ENCODE measurements at regions not wholly inside any gene's neighbourhood (a gene's known extent, or its start where the extent isn't known, plus 50 kb on each side); places are given as distances from the start of the nearest gene placed in this dataset.
"Not testable (repeated sequence)": the region's sequence is repeated elsewhere in the genome, so short reads cannot be mapped to it uniquely, and the experiment has no call there.

GRCh38 chr2:125224830-125225229 is 1199.7 kb downstream of the CNTNAP5 start:
- no peak for DNase-seq

GRCh38 chr2:125227843-125228392 is 1202.8 kb downstream of the CNTNAP5 start:
- no peak for DNase-seq

GRCh38 chr2:125240870-125241269 is 1215.8 kb downstream of the CNTNAP5 start:
- no peak for DNase-seq

- no peak for DNase-seq
Measured at GRCh38 chr2:125243074-125243473, 1218.0 kb downstream of the CNTNAP5 start.

GRCh38 chr2:125254010-125254409 is 1228.9 kb downstream of the CNTNAP5 start:
- no peak for DNase-seq

GRCh38 chr2:125259451-125259850 is 1234.4 kb downstream of the CNTNAP5 start:
- DNase-seq, result no peak

- not testable (repeated sequence) for DNase-seq
Measured at GRCh38 chr2:125260366-125260930, 1235.4 kb downstream of the CNTNAP5 start.

GRCh38 chr2:125264453-125264852 is 1239.4 kb downstream of the CNTNAP5 start:
- DNase-seq, result no peak

GRCh38 chr2:125267683-125268082 is 1242.6 kb downstream of the CNTNAP5 start:
- no peak for DNase-seq

GRCh38 chr2:125272651-125273050 is 1247.6 kb downstream of the CNTNAP5 start:
- DNase-seq, result no peak

- DNase-seq, result no peak
Measured at GRCh38 chr2:125274718-125275117, 1249.6 kb downstream of the CNTNAP5 start.

GRCh38 chr2:125280265-125280664 is 1255.2 kb downstream of the CNTNAP5 start:
- no peak for DNase-seq

GRCh38 chr2:125281242-125281641 is 1256.2 kb downstream of the CNTNAP5 start:
- no peak for DNase-seq

- DNase-seq, result no peak
Measured at GRCh38 chr2:125296742-125297141, 1271.7 kb downstream of the CNTNAP5 start.

- no peak for DNase-seq
Measured at GRCh38 chr2:125310657-125311364, 1285.7 kb downstream of the CNTNAP5 start.

GRCh38 chr2:125312342-125312741 is 1287.3 kb downstream of the CNTNAP5 start:
- DNase-seq, result no peak

GRCh38 chr2:125313806-125314205 is 1288.7 kb downstream of the CNTNAP5 start:
- DNase-seq, result no peak

GRCh38 chr2:125318740-125319139 is 1293.7 kb downstream of the CNTNAP5 start:
- no peak for DNase-seq

- no peak for DNase-seq
Measured at GRCh38 chr2:125324273-125324672, 1299.2 kb downstream of the CNTNAP5 start.

GRCh38 chr2:125330133-125330532 is 1305.0 kb downstream of the CNTNAP5 start:
- DNase-seq, result no peak

GRCh38 chr2:125341353-125341752 is 1314.6 kb upstream of the GYPC start:
- DNase-seq, result no peak

GRCh38 chr2:125353542-125353941 is 1302.4 kb upstream of the GYPC start:
- DNase-seq, result not testable (repeated sequence)

GRCh38 chr2:125364192-125364983 is 1291.6 kb upstream of the GYPC start:
- DNase-seq, result peak; percentile 5

GRCh38 chr2:125364984-125365265 is 1291.0 kb upstream of the GYPC start:
- no peak for DNase-seq

Data from OCI-M1 (cell line).